ENCODE measurements at regions not wholly inside any gene's neighbourhood (a gene's known extent, or its start where the extent isn't known, plus 50 kb on each side); places are given as distances from the start of the nearest gene placed in this dataset.
A peak's percentile ranks its signal among the peaks of the same experiment; 100 is the strongest.

DNA sequence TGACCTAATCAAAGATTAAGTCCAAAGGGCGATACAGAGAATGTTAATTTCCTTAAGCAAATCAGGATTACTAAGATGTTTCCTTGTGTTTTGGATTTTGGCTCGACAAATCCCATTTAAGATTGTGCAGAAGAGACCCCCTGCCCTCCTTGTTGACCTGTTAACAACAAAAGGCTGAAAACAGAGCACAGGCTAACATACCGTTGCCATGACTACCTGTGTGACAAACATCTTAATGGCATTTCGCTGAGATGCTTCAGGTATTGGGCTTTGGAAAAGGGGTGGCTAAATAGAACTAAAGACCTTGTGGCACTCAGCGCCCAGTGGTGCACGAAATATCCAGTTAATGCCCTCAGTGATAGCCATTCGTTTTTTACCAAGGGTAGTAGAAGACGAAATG is 1532.3 kb upstream of the TMEM132C start:
- DNase-seq = no peak
- in situ Hi-C loops (cut with HindIII; ENCODE audit: low pct_ligation_motif_present, low pct_unique_long_range_greater_than_20kb, low sequenced_read_pairs) = no loop called here

- DNase-seq = no peak
- in situ Hi-C loops (cut with HindIII; ENCODE audit: low pct_ligation_motif_present, low pct_unique_long_range_greater_than_20kb, low sequenced_read_pairs) = no loop called here
Measured at GRCh38 chr12:126741536-126742240, 1525.3 kb upstream of the TMEM132C start.

DNA sequence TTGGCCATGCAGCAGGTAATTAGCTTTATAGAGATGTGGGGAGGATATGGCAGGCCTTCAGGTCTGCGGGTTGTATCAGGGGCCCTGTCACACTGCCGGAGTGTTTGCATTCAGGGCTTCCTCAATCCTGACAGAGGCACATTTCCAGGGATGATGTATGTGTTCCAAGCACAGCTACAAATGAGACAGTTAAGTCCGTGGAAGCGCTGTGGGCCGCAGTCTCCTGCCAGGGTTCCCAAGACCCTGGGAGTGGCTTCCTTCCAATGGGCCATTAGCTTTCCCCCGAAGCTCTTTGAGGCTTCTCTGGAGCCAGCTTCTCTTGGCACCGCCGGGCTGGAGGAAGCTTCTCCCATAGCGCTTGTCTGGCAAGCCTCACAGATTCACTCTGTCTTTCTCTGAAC is 1524.7 kb upstream of the TMEM132C start:
- in situ Hi-C loops (cut with HindIII; ENCODE audit: low pct_ligation_motif_present, low pct_unique_long_range_greater_than_20kb, low sequenced_read_pairs) = no loop called here
- DNase-seq = no peak

DNA sequence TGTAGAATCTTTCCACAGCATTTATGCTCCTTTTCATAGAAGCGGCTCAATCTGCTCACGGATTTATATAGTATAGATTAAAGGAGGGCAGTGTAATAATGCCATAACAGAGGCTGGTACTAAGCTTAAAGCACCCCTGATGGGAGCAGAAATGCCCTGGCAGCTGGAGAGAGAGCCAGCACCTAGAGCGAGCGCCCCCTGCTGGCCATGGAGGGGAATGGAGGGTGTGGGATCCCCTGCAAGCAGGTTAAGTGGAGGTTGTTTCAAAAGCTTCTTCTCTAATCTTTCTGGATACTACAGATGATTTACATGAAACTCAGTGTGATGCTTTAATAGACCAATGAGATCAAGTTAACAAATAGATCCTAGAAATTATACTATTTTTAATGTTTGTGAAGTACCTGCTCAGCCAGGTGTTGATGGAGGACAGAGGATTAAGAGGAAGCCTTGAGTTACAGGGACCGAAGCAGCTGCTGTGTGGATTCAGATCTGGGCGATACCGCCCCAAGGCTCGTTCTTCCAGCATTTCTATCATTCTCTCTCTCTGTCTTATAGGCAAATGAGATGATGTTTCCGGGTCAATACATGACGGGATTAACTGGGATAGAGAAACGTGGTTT is 1519.3 kb upstream of the TMEM132C start:
- in situ Hi-C loops (cut with HindIII; ENCODE audit: low pct_ligation_motif_present, low pct_unique_long_range_greater_than_20kb, low sequenced_read_pairs) = no loop called here
- DNase-seq = peak; percentile 41

- no peak for DNase-seq
- in situ Hi-C loops (cut with HindIII; ENCODE audit: low pct_ligation_motif_present, low pct_unique_long_range_greater_than_20kb, low sequenced_read_pairs) = no loop called here
Measured at GRCh38 chr12:126752021-126752420, 1514.9 kb upstream of the TMEM132C start.

DNA sequence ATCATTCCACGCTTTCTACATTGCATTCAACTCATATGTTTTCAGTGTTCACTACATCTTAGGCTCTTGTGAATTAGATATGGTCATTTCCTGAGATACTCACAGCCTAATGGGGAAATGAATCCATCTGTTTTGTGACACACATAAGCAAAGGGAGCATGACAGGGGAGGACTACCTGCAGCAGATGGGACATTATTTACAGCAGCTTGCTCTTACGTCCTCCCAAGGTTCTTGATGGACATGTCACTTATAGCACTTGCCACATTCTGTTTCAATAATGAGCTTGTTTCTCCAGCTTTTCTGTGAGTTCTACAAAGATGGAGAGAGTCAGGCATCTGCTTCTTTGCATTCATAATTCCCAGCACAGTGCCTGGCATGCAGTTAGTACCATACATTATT is 1509.6 kb upstream of the TMEM132C start:
- in situ Hi-C loops (cut with HindIII; ENCODE audit: low pct_ligation_motif_present, low pct_unique_long_range_greater_than_20kb, low sequenced_read_pairs) = no loop called here
- DNase-seq = no peak

DNA sequence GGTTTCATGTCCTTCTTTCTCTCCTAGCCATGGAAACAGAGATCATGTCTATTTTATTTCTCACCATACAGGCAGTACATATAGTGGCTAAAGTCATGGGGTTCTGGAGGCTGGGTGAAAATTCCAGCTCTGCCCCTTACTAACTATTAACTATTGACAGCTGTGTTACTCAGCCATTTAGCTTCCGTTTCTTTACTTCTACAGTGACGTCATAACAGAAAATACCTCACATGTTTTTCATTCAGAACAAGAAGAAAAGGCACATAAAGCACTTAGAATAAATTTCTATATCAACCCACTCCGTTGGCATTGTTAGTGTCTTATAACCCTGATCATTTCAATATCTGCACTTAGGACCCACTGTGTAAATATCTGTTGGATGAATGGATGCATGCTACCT is 1506.9 kb upstream of the TMEM132C start:
- in situ Hi-C loops (cut with HindIII; ENCODE audit: low pct_ligation_motif_present, low pct_unique_long_range_greater_than_20kb, low sequenced_read_pairs) = no loop called here
- peak; percentile 22 for DNase-seq

DNA sequence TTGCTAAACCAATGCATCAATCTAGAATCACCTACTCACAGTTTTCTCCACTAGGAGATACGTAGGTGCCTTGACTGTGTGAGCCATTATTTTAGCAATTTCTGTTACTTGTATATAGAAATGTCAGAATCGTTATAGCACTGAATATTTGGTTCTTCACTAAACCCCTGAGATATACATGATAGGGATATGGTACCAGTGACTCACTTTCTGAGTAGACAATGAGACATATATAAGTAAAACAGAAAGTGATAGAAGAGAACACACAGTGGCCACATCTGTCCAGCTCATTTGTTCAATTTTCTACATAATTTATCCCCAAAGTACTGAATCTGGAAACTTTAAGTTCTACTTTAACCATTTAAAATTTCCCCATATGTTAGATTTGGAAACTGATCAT is 1505.5 kb upstream of the TMEM132C start:
- in situ Hi-C loops (cut with HindIII; ENCODE audit: low pct_ligation_motif_present, low pct_unique_long_range_greater_than_20kb, low sequenced_read_pairs) = no loop called here

DNA sequence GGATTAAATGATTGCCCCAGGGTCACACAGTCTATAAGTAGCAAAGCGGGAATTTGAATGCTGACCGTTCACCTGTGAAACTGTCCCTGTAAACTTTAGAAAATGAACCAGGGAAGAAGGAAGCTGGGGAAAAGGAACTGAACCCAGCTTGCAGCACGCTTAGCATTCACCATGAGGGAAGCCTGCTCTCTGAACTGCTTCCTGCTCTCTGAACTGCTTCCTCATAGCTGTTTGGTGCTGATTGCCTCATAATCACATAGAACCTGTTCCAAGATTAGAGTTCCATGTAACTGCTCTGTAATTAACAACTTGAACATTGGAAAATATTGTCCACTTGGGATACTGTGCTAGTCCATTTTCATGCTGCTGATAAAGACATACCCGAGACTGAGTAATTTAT is 1504.8 kb upstream of the TMEM132C start:
- DNase-seq = no peak
- in situ Hi-C loops (cut with HindIII; ENCODE audit: low pct_ligation_motif_present, low pct_unique_long_range_greater_than_20kb, low sequenced_read_pairs) = no loop called here

More for the DNA sequence above, 1505.5 kb upstream of the TMEM132C start:
- no peak for DNase-seq

DNA sequence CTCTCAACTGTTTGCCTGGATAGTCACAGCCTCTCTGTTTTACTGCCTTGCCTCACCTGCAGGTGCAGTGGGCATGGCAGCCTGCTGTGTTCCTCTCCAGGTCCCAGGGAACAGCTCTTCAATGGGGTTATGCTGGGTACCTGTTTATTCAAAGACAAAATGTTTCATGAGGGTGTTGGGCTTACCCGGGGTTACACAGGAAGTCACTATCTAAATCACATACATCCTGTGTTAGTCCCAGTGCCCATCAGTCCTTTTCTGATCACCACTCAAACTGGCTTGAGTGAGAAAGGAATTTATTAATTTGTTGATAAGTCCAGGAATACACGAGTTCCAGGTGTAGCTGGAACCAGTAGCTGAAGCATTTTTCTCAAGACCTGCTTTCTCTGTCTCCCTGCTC is 1503.6 kb upstream of the TMEM132C start:
- no peak for DNase-seq
- in situ Hi-C loops (cut with HindIII; ENCODE audit: low pct_ligation_motif_present, low pct_unique_long_range_greater_than_20kb, low sequenced_read_pairs) = no loop called here

DNA sequence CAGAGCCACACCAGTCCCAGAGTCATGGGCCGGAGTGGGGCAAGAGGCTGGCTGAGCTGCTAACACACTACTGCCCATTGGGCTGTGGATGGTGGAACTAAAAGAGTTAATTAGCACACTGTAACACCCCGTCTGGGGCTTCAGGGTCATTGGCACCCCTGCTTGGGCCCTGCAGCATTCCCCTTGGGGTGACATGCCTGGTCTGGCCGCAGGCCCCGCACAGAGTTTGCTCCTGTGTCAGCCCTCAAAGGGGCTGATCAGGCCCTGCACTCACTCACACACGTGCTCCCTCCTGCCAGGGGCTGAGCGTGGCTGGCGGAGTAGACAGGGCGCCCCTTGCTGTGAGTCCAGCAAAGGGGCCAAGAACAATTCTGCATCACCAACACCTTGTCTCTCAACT is 1499.6 kb upstream of the TMEM132C start:
- in situ Hi-C loops (cut with HindIII; ENCODE audit: low pct_ligation_motif_present, low pct_unique_long_range_greater_than_20kb, low sequenced_read_pairs) = no loop called here
- no peak for DNase-seq

DNA sequence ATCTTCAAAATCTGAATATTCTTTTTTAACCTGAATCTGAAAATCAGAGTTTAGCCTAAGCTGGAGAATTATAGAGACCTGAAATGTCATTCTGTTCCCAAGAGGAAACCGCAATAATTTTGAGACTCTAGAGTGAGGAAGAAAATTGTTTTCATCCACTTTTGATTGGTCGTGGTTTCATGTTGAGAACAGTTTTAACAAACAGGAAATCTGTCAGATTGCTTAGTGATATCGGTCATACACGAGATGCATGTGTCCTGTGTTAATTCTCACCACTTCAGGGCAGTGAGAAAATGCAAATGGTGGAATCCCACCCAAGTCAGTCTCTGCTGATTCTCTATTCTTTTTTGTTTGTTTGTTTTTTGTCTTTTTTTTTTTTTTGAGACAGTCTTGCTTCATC is 1498.5 kb upstream of the TMEM132C start:
- in situ Hi-C loops (cut with HindIII; ENCODE audit: low pct_ligation_motif_present, low pct_unique_long_range_greater_than_20kb, low sequenced_read_pairs) = no loop called here

GRCh38 chr12:126770188-126770587 is 1496.8 kb upstream of the TMEM132C start:
- no peak for DNase-seq
- in situ Hi-C loops (cut with HindIII; ENCODE audit: low pct_ligation_motif_present, low pct_unique_long_range_greater_than_20kb, low sequenced_read_pairs) = no loop called here

More for the DNA sequence above, 1498.5 kb upstream of the TMEM132C start:
- no peak for DNase-seq

DNA sequence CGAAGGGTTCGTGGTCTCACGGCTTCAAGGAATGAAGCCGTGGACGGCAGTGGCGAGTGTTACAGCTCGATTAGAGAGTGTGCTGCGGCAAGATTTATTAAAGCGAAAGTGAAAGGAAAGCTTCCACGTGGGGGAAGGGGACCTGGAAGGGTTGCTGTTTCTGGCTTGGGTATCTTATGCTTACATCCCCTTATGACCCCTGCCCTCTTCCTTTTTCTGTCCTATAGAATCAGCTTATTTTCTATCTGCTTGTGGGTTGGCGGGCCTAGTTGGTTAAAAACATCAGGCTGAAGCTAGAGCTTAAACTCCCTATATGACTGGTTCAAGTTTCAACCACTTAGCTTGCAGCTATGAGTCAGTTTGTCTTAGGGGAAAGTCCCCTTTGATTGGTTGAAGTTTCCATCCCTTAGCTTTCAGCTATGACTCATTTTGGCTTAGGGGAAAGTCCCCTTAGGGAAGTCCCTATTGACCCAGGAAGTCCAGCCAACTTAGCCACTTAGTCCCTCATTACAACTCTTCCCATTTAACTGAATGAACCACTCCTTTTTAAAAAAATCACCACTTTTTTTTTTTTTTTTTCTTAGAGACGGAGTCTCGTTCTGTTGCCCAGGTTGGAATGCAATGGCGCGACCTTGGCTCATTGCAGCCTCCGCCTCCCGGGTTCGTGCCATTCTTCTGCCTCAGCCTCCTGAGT is 1494.7 kb upstream of the TMEM132C start:
- in situ Hi-C loops (cut with HindIII; ENCODE audit: low pct_ligation_motif_present, low pct_unique_long_range_greater_than_20kb, low sequenced_read_pairs) = no loop called here
- DNase-seq = peak; percentile 99

GRCh38 chr12:126773012-126773411 is 1494.0 kb upstream of the TMEM132C start:
- in situ Hi-C loops (cut with HindIII; ENCODE audit: low pct_ligation_motif_present, low pct_unique_long_range_greater_than_20kb, low sequenced_read_pairs) = no loop called here
- DNase-seq = peak; percentile 38

GRCh38 chr12:126773491-126773890 is 1493.5 kb upstream of the TMEM132C start:
- in situ Hi-C loops (cut with HindIII; ENCODE audit: low pct_ligation_motif_present, low pct_unique_long_range_greater_than_20kb, low sequenced_read_pairs) = no loop called here
- no peak for DNase-seq

- in situ Hi-C loops (cut with HindIII; ENCODE audit: low pct_ligation_motif_present, low pct_unique_long_range_greater_than_20kb, low sequenced_read_pairs) = no loop called here
- no peak for DNase-seq
Measured at GRCh38 chr12:126776026-126776655, 1490.8 kb upstream of the TMEM132C start.

DNA sequence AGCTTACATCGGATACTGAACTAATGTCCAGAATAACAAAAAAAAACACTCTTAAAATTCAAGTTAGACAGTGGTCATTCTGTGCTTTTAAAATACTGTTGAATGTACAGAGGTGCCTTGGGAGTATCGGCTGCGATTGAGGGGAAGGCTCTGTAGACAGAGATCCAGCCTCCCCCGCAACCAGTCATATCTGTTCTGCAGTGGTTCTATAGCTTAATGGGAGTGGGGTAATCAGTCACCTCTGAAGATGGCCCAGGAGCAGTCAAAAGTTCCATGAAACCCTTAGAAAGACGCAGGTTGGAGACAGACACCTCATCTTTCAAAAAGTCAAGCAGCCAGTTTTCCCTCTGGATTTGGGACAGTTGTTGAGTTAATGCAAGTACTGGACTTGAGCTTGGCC is 1486.6 kb upstream of the TMEM132C start:
- DNase-seq = no peak
- in situ Hi-C loops (cut with HindIII; ENCODE audit: low pct_ligation_motif_present, low pct_unique_long_range_greater_than_20kb, low sequenced_read_pairs) = no loop called here

GRCh38 chr12:126781593-126781992 is 1485.4 kb upstream of the TMEM132C start:
- DNase-seq = no peak
- in situ Hi-C loops (cut with HindIII; ENCODE audit: low pct_ligation_motif_present, low pct_unique_long_range_greater_than_20kb, low sequenced_read_pairs) = no loop called here

Data from ACHN (cell line).